Heart right ventricle (tissue), 16 donors: ENCODE measurements at regions not wholly inside any gene's neighbourhood (a gene's known extent, or its start where the extent isn't known, plus 50 kb on each side); places are given as distances from the start of the nearest gene placed in this dataset.
"Not testable (repeated sequence)": the region's sequence is repeated elsewhere in the genome, so short reads cannot be mapped to it uniquely, and the experiment has no call there.

Source experiments
- ATAC-seq, 8 donors: fragments of 200-7000 bp; cut with Tn5 transposase; one replicate each; pipeline ENCODE4 v1.9.1; 2020; ENCODE audit warnings: mild to moderate bottlenecking in 8 of 8, moderate library complexity in 8 of 8, moderate number of reproducible peaks in 1 of 8
- DNase-seq, 2 donors: peaks; one replicate each; pipeline ENCODE4 v3.0.0-alpha.2; 2020
- H3K27ac ChIP-seq, 10 donors: fragments of 200-600 bp; sonication (generic) in 2 of 10; one replicate each; pipeline versions ENCODE4 v1.5.0 to v1.8.0; 2020 to 2022; ENCODE audit warnings: mild to moderate bottlenecking in 3 of 10
- H3K27me3 ChIP-seq, 7 donors: fragments of 200-600 bp; one replicate each; pipeline ENCODE4 v1.8.0; 2021 to 2022; ENCODE audit warnings: mild to moderate bottlenecking in 2 of 7
- H3K36me3 ChIP-seq, 9 donors: fragments of 200-600 bp; sonication (generic) in 1 of 9; one replicate each; pipeline versions ENCODE4 v1.5.0 to v1.8.0; 2020 to 2022; ENCODE audit warnings: mild to moderate bottlenecking in 2 of 9
- H3K4me1 ChIP-seq, 9 donors: fragments of 200-600 bp; sonication (generic) in 1 of 9; one replicate each; pipeline versions ENCODE4 v1.5.0 to v1.8.0; 2020 to 2022; ENCODE audit warnings: mild to moderate bottlenecking in 4 of 9
- H3K4me3 ChIP-seq, 10 donors: fragments of 200-600 bp; sonication (generic) in 2 of 10; one replicate each; pipeline versions ENCODE4 v1.5.0 to v1.8.0; 2020 to 2022; ENCODE audit warnings: mild to moderate bottlenecking in 7 of 10, moderate library complexity in 2 of 10
- H3K9me3 ChIP-seq, 11 donors: fragments of 200-600 bp in 10 of 11; sonication (generic) in 2 of 11; one replicate each; pipeline versions ENCODE4 v1.5.0 to v1.8.0; 2013 to 2022; ENCODE audit warnings: mild to moderate bottlenecking in 2 of 11, control low read depth in 1 of 11, moderate library complexity in 1 of 11
- WGBS, 2 donors: extraction: QIAGEN DNeasy Blood & Tissue Kit; methylation state at CpG; one replicate each; pipeline ENCODE4 v1.1.7; 2013; ENCODE audit warnings: inconsistent platforms in 1 of 2; 5-methylcytosine and 5-hydroxymethylcytosine counted together
- intact Hi-C, 10 donors: fragments of 100-400 bp; cut with DNase I; formaldehyde crosslinking; loops; one replicate each; pipeline versions ENCODE4 v1.11.1 to v1.14.2; 2022
- donor health status: Arrhythmogenic right ventricular cardiomyopathy.
- donor health status: ischemic (EF 13 %, LVEDD 7.1; RV severe dilation, severe dysfunction).
- donor health status: healthy with polysubstance abuse.
- donor health status: DM: no; HTN: yes; CAD: no.
- donor health status: DM: no; HTN: no; CAD: no.
- donor health status: ischemic (EF 25% LVEDD 6.9; RV normal size, moderate dysfunction).
- donor health status: ischemic (EF 25% LVEDD 5.7; RV mildly dilated, moderate dysfunction).
- donor health status: healthy.
- donor health status: DM: yes; HTN: yes; CAD: no.
- donor health status: Ischemic cardiomyopathy.
- donor health status: ischemic (EF 35%, LVEDD 5.7; RV mildly dilated, moderate dysfunction).
- donor health status: nonischemic (EF 11% LVEDD 7.7; RV severe dilation, severe dysfunction).
- donor health status: DM: yes; HTN: yes; CAD: no.
- donor health status: PGD.
- donor health status: ischemic (EF 29% LVEDD 5.4; RV normal size, mild dysfunction).
- donor health status: nonischemic (EF 23%, LVEDD 6.1; RV moderate dilation, normal function).

DNA sequence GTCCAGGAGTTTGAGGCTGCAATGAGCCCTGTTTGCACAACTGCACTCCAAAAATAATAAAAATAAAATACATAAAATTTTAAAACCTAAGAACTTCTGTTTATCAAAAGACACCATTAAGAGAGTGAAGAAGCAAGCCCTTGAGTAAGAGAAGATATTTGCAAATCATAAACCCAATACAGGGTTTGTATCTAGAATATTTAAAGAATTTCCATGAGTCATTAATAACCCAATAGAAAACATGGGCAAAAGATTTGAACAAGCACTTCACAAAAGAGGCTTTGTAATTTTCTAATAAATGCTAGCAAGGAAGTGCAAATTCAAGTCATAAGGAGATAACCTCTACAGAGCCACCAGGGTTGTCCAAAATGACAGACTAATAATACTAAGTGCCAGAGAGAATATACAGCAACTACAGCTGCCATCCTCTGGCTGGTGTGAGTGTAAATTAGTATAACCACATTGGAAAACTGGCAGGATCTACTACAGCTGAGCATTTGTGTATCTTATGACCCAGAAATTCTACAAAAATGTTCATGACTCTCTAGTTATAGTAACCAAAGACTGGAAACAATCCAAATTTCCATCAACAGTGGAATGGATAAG lies 133.0 kb upstream of the PLGLB2 start:
- intact Hi-C loops, H3K4me3 ChIP-seq, H3K27me3 ChIP-seq, H3K36me3 ChIP-seq, DNase-seq, H3K9me3 ChIP-seq, H3K27ac ChIP-seq, H3K4me1 ChIP-seq: not testable (repeated sequence)
- ATAC-seq: peak; percentile 52 to 89 (median 75)

DNA sequence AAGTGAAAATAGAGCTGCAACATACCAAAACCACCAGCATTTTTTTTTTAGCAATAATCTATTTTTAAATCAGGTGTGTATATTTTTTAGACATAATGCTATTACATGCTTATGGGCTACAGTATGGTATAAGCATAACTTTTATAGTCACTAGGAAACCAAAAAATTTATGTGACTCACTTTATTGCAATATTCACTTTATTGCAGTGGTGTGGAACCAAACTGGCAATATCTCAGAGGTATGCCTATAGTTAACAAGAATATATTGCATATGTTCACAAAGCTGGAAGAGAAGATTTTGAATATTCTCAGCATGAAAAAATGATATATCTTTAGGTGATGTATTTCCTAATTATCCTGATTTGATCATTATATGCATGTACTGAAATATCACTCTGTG lies 128.8 kb upstream of the PLGLB2 start:
- H3K27ac ChIP-seq, intact Hi-C loops, H3K4me3 ChIP-seq, H3K4me1 ChIP-seq, ATAC-seq, H3K36me3 ChIP-seq, H3K27me3 ChIP-seq, DNase-seq, H3K9me3 ChIP-seq: not testable (repeated sequence)

DNA sequence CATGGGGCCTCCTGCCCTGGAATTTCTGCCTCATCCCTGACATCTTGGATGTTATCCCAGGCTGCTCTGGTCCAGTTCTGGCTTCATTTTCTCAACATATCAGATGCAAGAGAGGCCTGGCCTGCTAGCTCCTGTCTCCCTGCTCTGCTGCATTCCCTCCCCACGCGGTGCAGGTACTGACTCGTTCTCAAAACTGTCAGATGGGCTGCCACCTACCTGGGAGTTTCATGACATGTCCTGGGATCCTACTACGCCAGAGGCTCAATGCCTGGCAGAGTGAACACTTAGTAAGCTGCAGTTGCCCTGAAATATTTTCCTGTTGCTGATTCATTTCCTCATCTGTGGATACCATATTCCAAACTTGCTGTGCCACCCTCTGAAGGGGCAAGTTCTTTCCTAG lies 126.7 kb upstream of the PLGLB2 start:
- H3K27ac ChIP-seq, H3K9me3 ChIP-seq, H3K36me3 ChIP-seq, ATAC-seq, DNase-seq, H3K27me3 ChIP-seq, H3K4me1 ChIP-seq, H3K4me3 ChIP-seq, intact Hi-C loops: not testable (repeated sequence)
- WGBS, 2 donors: no CpG with 5 or more reads among the region's 4 CpGs

DNA sequence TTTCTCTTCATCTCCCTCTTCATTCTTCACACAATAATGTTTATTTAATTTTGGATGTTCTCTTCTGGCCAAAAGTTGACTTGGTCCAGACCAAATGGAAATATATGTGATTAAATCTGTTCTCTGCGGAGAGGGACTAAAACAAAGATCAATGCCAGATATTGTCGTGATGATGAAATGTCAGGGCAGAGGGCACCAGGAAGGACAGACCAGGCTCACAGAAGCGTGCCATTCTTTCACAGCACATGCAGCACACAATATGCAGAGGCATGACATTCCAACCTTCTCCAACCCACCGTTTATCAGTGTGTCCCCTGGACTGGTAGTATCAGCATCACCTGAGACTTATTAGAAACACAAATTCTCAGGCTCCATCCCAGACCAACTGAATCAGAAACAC lies 125.2 kb upstream of the PLGLB2 start:
- H3K9me3 ChIP-seq, H3K4me3 ChIP-seq, DNase-seq, H3K36me3 ChIP-seq, ATAC-seq, intact Hi-C loops, H3K4me1 ChIP-seq, H3K27ac ChIP-seq, H3K27me3 ChIP-seq: not testable (repeated sequence)
- no CpG with 5 or more reads among the region's 4 CpGs for WGBS, 2 donors

DNA sequence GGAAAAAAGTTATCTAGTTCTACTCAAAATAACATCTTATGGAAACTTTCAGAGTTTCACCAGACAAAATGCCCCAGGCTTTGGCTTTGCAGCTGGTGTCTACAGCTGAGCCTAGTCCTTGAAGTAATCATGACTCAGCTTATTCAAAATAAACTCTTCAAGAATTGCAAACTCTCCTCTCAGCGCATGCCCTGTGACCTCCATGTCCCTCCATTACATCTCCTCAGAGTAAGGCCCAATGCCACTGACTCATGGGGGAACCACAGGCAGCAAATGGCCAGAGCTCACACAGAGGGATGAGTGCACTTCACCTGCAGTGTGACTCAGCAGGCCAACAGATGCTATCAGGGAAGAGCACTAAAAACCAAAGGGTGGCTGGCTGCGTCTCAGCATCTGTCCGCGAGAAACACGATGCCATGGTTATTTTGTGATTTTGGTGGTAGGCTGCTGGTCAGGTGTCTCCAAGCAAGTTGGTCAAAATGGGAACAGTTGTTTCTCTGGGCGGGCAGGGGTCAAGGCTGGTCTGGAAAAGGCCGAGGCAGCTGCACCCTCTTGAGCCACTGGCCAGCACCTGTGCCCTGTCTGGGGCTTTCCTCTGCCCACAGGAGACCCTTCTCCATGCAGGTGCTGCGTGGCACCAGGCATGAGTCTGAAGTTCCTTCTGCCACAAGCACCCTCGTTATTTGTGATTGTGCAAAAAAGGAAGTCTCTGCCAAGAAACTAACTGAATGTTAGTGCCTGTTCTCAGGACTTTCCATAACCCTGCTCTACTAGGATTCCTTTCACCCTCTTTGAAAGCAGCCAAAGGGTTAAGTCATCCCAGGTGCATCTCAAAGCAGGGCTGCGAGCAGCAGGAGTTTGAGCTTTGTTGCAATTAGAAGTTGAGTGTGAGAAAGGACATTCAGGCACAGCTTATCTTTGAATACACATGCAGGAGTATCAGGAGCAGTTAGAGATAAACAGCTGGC lies 118.1 kb upstream of the PLGLB2 start:
- ATAC-seq: not testable (repeated sequence)
- whole genome bisulfite sequencing, 2 donors: 82 to 83% methylated on average over 9 of the region's 10 CpGs

DNA sequence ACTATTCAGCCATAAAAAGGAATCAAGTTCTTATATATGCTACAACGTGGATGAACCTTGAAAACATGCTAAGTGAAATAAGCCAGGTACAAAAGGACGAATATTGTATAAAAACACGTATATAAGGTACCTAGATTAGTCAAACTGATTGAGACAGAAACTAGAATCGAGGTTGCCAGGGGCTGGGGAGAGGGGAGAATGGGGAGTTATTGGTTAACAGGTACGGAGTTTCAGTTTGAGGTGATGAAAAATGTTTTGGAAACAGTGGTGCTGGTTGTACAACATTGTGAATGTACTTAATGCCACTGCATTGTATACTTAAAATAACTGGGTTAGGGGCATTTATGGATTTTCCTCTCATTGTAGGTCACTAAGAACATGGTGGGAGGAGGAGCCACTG lies 117.0 kb upstream of the PLGLB2 start:
- H3K4me3 ChIP-seq, ATAC-seq, H3K27ac ChIP-seq, H3K9me3 ChIP-seq, H3K4me1 ChIP-seq, intact Hi-C loops, H3K27me3 ChIP-seq, H3K36me3 ChIP-seq, DNase-seq: not testable (repeated sequence)
- 100% methylated on average over 1 of the region's 5 CpGs; no CpG with 5 or more reads in 1 of the 2 donors for WGBS, 2 donors

More for the DNA sequence above, 118.1 kb upstream of the PLGLB2 start:
- H3K9me3 ChIP-seq, H3K4me3 ChIP-seq, H3K4me1 ChIP-seq, H3K27ac ChIP-seq, H3K27me3 ChIP-seq, H3K36me3 ChIP-seq, DNase-seq, intact Hi-C loops: not testable (repeated sequence)

DNA sequence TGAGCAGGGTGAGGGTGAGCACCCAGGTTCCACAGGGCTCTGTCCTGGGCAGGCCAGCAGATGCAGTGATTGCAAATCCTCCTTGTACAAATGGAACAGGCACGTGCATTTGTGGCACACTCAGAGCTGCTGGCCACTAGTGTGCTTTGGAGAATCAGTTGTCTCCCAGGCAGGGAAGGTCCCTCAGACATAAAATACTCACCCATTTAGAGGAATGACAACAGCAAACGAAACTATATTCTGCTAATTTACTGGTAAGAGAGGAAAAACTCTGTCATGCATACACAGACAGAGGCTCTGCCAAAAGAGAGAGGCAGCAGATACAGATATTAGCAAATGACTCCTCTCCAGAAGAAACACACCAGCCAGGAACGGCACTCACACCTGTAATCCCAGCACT lies 116.5 kb upstream of the PLGLB2 start:
- DNase-seq, H3K27me3 ChIP-seq, H3K27ac ChIP-seq, ATAC-seq, H3K9me3 ChIP-seq, H3K36me3 ChIP-seq, intact Hi-C loops, H3K4me1 ChIP-seq, H3K4me3 ChIP-seq: not testable (repeated sequence)
- 88 to 93% methylated on average over 1 to 2 of the region's 3 CpGs for WGBS, 2 donors

DNA sequence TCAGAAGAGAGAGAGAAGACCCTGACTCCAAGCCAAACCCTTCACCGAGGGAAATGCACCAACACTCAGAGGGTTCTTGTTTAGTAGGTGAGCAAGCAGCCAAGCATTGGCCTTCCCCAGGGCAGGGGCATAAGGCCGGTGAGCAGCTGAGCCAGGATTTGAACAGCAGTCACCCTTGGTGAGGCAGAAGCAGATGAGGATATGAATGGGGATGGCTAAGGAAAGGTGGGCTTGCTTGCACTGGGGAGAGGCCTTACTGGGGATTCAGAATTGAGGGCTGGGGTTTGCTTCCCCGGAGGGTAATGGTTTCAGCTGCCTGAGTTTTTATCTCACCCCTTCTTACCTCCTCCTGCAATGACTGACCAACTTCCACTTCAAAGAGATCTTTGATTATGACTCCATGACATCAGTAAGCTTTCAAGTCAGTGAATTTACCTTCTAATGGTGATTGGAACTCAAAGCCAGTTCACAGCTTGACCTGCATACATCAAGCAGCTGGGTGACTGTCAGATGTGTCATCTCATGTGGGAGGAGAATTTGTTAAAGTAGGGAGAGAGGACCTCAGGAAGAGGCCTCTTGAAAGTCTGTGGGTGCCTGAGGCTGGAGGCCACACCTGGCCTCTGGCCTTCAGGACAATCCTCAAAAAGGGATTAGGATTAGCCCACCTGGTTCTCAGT lies 114.5 kb upstream of the PLGLB2 start:
- intact Hi-C loops, H3K27ac ChIP-seq, DNase-seq, H3K9me3 ChIP-seq, H3K4me3 ChIP-seq, H3K27me3 ChIP-seq, H3K36me3 ChIP-seq, ATAC-seq, H3K4me1 ChIP-seq: not testable (repeated sequence)
- WGBS, 2 donors: 86 to 98% methylated on average over 2 to 3 of the region's 3 CpGs

DNA sequence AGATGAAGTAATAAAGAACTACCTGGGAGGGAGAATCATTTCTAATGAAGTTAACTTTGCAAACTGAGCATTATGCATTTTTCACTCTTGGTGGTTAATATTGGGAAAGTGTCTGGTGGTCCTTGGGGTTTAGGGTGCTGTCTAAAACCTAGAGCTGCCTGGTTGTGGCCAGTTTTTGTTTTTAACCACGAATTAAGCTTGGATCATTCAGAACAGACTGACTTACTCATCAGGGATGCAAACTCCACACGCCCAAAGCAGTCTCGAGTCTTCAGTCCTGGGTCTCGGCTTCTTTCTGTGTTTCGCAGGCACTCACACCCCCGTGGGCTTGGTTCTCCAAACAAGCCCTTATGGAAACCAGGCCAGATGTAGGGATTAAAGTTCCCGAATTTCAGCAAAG lies 113.8 kb upstream of the PLGLB2 start:
- H3K9me3 ChIP-seq, DNase-seq, H3K27ac ChIP-seq, H3K27me3 ChIP-seq, H3K4me1 ChIP-seq, intact Hi-C loops, ATAC-seq, H3K36me3 ChIP-seq, H3K4me3 ChIP-seq: not testable (repeated sequence)
- WGBS, 2 donors: 90 to 99% methylated on average over 5 to 6 of the region's 7 CpGs

DNA sequence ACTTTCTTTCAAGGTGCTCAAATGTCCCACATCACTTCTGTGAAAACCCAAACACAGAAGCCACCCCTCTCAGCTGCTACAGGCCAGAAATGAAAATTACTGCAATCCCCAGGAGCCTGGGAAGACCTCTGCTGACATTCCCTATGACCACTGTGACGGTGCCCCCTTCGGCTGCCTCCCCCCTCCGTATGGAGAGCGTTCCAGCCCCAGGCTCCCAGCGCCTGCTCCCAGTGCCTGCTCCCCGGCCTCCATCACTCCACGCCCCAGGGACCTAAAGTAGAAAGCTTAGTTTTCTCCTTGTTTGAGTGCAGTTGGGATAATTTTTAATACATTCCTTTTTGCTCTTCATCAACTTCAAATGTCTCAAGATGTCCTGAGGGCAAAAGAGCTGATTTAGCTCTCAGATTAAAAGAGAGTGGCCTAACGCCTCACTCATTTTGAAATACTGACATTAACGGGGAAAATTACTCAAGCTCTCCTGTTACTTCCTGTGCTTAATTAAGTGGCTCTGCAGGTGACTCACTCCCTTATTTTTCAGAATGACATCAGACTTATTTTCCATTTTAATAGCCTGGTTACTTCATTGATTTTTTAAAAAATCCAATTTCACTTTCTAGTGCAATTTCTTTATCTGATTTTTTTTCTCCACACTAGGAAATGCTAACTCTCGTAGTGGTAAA lies 112.8 kb upstream of the PLGLB2 start:
- H3K36me3 ChIP-seq, intact Hi-C loops, H3K9me3 ChIP-seq, H3K27ac ChIP-seq, ATAC-seq, H3K4me1 ChIP-seq, DNase-seq, H3K4me3 ChIP-seq, H3K27me3 ChIP-seq: not testable (repeated sequence)
- 88 to 93% methylated on average over 8 of the region's 10 CpGs for WGBS, 2 donors

DNA sequence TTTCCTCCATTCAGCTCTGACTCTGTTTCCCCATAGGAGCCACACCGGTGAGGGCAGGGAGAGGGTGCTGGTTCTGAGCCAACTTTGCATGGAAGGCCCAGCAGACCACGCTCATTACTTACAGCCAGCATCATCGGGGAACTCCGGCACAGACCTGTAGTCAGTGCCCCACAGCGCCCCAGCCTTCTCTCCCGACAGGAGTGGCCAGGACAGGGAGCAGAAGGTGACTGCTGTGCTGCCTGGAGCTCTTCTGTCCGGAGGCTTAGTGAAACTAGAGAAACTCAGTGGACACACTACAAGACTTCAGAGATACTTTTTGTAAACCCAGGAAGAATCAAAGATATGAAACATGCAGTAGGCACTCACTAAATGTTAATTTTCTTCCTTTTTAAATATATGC lies 111.6 kb upstream of the PLGLB2 start:
- intact Hi-C loops, H3K4me1 ChIP-seq, H3K9me3 ChIP-seq, H3K27me3 ChIP-seq, H3K36me3 ChIP-seq, DNase-seq, ATAC-seq, H3K4me3 ChIP-seq, H3K27ac ChIP-seq: not testable (repeated sequence)
- WGBS, 2 donors: 96 to 100% methylated on average over 4 to 6 of the region's 7 CpGs
